ENCODE measurements at regions not wholly inside any gene's neighbourhood (a gene's known extent, or its start where the extent isn't known, plus 50 kb on each side); places are given as distances from the start of the nearest gene placed in this dataset.
"Not testable (repeated sequence)": the region's sequence is repeated elsewhere in the genome, so short reads cannot be mapped to it uniquely, and the experiment has no call there.

- peak; percentile 48 for DNase-seq
These were observed 149.4 kb upstream of the ZC3H12A start for GRCh38 chr1:37325010-37325409.

DNA sequence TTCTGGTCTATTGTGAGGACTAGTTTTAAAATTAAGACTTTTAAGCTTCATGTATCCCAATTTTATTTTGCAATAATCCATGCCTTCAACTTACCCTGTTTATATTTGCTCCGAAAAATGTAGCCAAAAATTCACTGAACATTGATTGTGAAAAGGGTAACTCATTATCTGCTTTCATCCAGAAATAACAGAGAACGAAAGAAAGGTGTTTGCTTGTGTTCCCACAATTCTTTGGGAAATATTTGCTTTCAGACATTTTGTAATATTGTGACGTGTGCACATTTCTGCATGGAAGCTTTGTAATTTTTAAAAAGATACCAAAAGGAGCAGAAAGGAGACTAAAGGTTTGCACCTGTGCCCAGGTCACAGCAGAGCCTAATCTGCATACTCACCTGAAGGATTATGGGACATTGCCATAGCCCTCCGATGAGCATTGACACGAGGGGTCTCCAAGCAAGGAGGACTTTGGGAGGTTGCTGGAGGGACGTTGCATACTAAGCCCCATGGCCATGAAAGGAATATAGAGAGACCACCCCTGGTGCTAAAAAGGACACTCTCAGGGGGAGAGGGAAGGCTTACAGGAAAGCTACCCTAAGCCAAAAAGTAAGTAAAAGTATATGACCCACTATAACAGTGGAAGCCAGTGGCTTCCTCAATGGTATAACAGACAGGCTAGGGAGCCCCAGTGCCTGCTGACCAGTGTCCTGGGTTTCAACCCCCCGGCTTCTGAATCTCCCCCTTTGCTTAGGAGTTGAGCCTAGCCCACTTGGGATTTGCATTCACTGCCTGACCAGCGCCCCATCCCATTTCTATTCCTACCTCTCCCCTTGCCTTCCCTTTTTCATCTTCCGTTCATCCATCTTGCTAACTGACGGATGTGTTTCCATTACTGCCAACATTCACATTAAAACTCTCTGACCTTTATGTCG is 148.6 kb upstream of the ZC3H12A start:
- DNase-seq = no peak

DNA sequence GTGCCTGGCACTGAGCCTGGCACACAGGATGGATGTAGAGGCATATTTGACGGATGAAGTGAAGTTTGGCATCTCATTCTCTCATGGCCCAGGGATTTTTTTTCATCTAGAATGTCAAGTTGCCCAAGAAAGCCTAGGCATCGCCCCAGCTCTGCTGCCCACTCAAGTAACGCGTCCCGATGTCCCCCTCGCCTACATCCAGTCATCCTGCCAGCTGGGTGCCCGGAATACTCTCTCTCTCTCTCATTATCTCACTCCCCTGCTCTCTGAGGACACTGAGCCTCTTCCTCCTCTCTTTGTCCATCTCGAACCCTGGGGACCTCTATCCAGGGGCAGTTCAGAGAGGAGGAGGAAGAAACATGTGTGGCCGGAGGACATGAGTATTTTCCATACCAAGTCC is 142.3 kb upstream of the ZC3H12A start:
- no peak for DNase-seq

DNA sequence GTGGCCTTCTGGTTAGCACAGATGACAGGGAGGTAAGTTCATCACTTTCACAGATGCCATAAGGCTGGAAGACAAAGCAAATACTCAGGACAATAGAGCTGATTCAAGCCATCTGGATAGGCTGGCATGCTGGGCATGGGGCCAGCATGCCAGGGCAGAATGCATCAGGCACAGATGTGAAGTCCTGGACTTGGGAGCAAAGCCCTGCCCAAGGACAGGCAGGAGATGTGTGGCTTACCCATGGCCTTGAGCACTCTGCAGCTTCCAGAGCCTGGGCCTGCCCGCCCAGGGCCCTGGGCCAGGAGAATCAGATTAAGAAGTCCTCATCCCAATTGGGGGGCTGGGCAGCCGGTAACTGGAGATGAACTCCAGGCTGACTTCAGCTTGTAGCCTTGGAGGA is 135.7 kb upstream of the ZC3H12A start:
- no peak for DNase-seq

DNA sequence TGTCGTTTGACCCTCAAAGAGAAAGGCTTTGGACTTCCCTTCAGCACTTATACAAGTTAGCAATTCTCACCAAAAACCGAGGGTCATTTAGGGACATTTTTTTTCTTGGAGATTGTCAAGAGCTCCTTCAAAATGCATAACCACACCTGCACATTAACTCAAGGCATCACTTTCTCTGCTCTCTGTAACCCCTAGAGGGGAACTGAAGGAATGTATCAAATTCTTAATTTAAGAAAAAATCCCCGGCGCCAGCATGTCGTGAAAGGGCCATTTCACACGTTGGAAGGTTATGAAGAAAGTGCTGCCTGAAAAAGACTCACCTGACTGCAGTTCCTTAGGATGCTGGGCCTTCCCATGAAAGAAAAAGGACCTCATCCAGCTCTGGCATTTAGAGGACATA is 131.6 kb upstream of the ZC3H12A start:
- DNase-seq = no peak

- DNase-seq = no peak
These were observed 127.2 kb upstream of the ZC3H12A start for GRCh38 chr1:37347104-37347649.

GRCh38 chr1:37353871-37354270 is 120.5 kb upstream of the ZC3H12A start:
- DNase-seq = peak; percentile 8

DNA sequence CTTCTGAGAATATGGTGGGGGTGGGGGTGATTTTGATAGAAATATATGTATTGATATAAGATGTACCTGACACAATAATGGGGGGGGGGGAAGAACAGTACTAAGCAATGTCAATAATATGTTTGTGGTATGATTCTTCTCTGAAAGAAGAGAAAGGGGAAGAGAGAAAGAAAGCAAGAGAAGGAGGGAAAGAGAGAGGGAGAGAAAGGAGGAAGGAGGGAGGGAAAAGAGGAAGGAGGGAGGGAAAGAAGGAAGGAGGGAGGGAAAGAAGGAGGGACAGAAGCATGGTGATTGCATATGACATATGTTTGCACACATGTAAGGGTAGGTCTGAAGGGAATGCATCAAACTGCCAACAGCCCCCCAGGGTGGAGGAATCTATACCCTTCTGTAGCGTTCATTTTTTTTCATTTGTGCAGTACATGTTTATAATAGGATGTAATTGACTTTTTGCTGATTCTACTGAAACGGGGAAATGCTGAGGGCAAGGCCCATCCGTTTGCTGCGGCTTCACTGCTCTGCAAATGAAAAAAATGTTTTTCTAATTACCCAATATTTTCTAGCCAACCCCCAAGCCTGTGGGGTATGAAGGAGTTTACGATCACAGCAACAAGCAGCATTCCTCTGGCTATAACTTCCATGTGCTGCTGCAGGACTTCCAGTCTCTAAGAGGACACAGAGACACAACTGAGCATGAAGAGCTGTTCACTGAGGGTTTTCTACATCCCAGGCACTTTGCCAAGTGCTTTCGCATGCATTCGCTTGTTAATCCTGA is 119.3 kb upstream of the ZC3H12A start:
- peak; percentile 21 for DNase-seq

GRCh38 chr1:37358992-37359391 is 115.4 kb upstream of the ZC3H12A start:
- DNase-seq = no peak

GRCh38 chr1:37360011-37360410 is 114.4 kb upstream of the ZC3H12A start:
- peak; percentile 35 for DNase-seq

DNA sequence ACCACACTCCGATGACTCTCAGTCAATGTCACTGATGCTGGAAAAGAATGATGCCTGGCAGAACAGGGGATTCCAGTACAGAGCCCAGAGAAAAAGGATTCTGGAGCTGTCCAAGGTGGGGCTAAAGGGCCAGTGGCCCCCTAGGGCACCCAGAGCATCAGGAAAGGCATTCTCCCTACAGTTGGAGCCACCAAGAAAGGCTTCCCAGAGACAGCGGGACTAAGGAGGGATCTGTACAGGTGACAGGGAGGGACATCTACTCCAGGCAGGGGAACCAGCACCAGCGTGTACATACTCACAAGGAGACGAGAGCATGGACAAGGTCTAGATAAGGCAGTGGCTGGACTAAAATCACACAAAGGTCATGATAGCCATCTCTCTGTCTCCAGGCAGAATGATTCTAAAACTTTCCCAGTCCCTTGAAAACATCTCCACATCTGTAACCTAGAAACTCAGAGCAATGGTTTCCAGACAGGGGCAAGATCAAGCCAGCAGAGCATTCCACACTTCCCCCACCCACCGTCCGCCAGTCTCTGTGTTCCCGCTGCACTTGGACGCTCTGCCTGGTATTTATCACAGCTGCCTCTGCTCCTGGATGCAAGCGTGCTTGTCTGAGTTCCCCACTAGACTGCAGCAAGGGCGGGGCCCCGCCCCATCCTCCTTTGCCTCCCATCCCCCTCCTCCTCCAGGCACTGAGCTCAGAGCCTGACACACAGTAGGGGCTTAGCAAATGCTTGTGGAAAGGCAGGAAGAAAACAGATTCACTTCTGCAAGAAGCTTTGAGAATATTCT is 111.6 kb upstream of the ZC3H12A start:
- DNase-seq = no peak

DNA sequence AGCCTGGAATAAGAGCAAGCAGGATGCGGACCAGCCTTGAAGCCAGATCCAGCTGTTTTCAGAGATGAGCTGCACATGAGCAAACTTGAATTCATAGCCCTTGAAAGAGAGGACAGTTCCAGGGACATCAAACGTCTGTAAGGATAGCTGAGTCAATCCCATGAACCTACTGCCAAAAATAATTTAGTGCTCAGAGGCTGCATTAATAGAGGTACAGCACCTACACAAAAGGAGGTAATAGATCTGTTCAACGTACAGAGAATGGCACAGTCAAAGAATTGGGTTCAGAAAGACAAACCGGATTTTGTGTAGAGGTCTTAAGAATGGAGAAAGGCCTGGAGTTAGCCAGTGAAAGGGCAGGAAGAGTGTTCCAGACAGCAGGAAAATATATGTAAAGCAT is 110.8 kb upstream of the ZC3H12A start:
- DNase-seq = no peak

DNA sequence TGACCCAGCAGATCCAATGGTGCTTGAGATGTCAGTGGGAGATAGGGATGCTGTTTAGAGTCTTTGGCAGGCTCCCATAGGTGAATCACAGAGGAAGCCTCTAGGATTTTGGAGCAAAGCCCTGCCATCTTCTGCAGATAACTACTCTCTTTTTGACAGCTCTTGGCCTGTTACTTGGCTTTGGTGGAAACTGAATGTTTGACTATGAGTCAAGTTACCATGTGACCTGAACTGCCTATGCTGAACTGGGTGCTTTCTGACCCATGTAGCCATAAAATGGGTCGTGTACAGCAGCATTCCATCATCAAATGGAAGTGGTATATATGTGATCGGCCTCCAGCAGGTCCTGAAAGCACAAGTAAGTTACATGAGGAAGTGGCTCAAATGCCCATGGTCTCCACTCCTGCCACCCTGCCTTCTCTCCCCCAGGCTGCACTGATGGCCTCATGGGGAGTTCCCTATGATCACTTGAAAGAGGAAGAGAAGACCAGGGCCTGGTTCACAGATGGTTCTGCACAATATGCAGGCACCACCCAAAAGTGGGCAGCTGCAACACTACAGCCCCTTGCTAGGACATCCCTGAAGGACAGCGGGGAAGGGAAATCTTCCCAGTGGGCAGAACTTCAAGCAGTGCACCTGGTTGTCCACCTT is 105.6 kb upstream of the ZC3H12A start:
- not testable (repeated sequence) for DNase-seq

DNA sequence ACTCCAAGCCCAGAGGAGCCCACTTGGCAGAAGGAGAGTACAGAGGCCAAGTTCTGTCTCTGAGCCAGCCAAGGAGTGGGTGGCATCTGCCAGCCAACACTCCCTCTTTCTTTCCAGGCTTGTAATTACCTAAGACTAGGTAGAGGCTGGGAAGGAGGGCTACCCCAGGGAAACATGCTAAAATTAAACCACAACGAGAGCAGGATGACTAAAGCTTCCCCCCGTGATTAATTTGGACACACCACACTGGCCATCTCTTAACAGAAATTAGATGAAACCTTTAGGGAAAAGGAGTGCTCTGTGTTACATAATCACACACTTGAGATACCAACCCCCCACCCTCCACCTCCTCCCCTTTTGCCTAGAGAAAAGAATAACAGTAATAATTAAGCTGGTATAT is 102.1 kb upstream of the ZC3H12A start:
- no peak for DNase-seq

DNA sequence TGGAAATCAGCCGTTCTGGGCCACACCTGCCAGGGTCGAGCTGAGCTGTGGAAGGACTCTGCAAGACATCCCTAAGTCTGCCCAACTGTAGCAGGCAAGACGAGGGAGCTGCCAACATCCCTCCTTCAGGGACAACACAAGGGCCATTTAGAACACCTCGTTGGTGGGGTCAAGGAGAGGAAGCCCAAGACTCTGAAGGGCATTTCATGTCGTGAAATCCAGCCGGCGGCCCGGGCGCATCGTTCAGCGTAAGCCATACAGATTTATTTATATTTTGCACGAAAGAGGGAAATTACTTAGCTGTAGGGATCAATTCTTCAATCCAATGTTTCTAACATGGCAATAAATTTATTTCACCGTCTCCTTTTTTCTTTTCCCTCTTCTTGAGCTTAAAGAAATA is 101.7 kb upstream of the ZC3H12A start:
- DNase-seq = no peak

DNA sequence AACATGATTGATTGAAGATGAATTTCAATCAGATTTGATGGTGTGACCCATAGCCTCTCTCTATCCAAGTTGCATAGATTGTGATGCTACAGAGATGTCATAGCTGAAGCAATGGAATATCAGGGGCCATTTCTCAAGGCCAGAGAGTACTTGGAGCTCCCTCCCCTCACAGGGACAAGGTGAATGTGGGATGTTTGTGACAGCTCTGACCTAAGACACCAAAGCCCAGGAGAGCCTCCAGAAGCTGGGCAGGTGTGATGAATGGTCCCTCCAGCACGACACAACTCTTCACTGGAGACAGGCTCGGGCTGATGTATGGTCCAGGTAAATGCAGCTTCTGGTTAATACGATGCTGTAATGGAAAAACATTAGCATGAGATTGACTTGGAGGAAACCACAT is 101.0 kb upstream of the ZC3H12A start:
- DNase-seq = no peak

DNA sequence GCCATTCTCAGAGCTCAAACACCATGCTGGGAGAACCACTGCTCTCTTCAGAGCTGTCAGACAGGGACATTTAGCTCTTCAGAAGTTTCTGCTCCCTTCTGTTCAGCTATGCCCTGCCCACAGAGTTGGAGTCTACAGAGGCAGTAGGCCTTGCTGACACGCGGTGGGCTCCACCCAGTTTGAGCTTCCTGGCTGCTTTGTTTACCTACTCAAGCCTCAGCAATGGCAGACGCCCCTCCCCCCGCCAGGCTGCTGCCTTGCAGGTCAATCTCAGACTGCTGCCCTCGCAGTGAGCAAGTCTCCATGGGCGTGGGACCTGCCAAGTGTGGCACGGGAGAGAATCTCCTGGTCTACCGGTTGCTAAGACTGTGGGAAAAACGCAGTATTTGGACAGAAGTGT is 93.8 kb upstream of the ZC3H12A start:
- DNase-seq = not testable (repeated sequence)

GRCh38 chr1:37387854-37388253 is 86.5 kb upstream of the ZC3H12A start:
- no peak for DNase-seq

DNA sequence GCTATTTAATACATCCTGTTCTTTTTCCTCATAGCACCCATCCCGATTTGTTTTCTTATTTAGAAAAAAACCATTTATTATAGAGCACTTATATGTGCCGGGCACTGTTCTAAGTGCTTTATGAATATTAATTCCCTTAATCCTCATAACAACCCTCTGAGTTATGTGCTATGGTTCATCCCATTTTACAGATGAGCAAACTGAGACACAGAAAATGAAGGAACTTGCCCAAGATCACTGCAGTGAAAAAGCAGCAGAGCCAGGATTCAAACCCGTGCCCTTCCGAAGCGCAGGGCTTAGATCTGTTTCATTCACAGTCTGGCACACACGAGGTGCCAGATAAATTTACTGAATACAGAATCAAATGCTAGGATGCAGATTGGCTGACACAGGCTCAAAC is 85.1 kb upstream of the ZC3H12A start:
- DNase-seq = no peak

- peak; percentile 81 for DNase-seq
These were observed 83.0 kb upstream of the ZC3H12A start for GRCh38 chr1:37391211-37392011.

DNA sequence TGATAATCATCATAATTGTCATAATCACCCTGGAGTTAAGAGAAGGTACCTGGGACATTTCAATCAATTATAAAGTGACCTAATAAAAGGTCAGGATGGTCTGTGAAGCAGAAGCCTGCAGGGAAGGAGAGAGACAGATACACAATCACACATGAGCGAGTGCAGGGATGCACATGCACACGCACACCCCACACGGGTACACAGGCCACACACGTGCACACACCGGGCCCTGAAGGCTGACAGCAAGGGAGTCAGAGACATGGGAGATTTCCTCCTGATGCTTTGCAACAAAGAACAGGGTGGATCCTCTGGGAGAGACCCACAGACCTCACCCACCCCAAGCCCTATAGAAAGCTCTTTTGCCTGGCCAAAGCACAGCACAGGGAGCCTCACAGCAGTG is 82.3 kb upstream of the ZC3H12A start:
- no peak for DNase-seq
